ENCODE measurements at regions not wholly inside any gene's neighbourhood (a gene's known extent, or its start where the extent isn't known, plus 50 kb on each side); places are given as distances from the start of the nearest gene placed in this dataset.
"Not testable (repeated sequence)": the region's sequence is repeated elsewhere in the genome, so short reads cannot be mapped to it uniquely, and the experiment has no call there.

- DNase-seq = no peak
Observed at GRCh38 chr5:60487885-60488442, 212.0 kb downstream of the DEPDC1B start.

DNA sequence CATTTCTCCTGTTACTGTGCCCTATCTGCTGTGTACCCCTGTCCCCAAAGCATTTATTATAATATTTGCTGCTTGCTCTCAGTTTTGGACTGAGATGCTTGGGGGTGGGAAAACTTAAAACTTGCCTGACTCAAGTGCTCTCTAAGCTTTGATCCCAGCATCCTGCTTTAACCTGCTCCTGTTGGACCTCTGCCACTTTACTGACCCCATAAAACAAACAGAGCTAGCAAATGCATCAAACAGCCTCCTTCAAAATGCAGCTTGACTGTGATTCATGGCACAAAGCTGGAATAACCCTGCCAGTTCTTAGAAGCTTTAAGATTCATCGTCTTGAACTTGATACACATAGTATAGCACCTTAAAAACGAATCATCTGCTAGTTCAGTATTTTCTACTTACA, 212.5 kb downstream of the DEPDC1B start:
- DNase-seq = no peak

DNA sequence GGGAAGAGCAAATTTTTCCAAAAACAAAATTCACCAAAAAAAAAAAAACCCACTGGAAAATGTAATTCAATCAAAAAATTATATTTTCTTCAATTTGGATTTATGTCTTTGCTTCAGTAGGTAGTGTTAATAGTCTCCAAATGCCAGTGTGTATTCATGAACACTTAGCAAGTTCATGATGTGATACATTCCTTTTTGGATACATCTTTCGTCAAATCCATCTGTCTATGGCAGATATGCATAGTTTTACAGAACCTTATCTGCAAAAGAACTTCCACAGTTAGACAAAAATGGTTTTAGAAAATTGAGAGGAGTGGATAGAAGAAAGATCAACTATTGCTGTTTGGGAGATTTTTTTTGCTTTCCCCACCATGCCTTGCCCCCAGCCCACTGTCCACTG, 214.6 kb downstream of the DEPDC1B start:
- no peak for DNase-seq

GRCh38 chr5:60483050-60483449, 216.9 kb downstream of the DEPDC1B start:
- no peak for DNase-seq

DNA sequence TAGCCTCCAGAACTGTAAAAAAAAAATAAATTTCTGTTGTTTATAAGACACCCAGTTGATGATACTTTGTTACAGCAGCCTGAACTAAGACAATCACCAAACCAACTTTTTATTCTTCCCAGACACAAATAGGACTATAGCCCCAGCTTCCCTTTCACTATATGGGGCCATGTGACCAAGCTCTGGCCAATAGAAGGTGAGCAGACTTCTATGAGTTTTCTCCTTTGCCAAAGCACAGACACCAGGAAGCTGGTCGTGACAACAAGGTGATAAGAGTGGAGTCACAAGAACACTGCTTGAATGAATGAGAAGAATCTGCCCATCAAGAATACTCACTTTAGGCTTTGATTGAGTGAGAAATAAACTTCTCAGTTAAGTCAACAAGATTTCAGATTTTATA, 217.7 kb downstream of the DEPDC1B start:
- no peak for DNase-seq

- DNase-seq = no peak
Observed at GRCh38 chr5:60479542-60479941, 220.4 kb downstream of the DEPDC1B start.

DNA sequence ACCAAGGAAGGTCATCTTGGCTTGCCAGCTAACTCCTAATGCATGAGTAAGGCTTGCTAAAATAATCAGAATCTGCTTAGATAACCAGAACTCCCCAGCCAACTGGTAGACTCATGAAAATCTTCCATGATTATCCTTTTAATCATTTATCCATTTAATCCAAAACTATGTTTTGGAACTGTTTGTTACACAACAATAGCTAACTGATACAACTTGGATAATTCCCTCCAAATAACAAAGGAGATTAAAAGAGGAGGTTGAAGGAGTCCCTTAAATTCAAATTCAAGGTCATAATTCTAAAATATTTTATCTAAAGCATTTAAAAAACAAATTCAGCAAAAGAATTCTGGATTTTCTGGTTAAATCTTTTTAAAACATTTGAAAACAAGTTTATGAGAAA, 222.1 kb downstream of the DEPDC1B start:
- no peak for DNase-seq

DNA sequence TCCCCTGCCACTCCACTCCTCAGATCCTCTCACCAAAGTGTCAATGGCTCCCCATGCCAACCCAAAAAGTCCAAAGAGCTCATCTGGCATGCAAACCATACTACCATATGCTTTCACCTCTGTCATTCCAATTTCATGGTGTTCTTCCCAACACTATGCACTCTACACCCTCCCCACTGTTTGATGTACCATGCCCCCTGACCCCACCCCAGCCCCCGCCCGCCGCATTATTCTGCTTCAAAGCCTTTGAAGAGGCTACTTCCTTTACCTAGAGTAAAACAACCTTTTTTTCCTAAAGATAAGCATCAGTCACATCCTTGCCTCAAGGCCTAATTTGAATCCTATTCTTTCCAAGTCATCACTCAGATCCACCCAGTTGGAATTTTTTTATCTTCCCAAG, 226.3 kb downstream of the DEPDC1B start:
- no peak for DNase-seq

DNA sequence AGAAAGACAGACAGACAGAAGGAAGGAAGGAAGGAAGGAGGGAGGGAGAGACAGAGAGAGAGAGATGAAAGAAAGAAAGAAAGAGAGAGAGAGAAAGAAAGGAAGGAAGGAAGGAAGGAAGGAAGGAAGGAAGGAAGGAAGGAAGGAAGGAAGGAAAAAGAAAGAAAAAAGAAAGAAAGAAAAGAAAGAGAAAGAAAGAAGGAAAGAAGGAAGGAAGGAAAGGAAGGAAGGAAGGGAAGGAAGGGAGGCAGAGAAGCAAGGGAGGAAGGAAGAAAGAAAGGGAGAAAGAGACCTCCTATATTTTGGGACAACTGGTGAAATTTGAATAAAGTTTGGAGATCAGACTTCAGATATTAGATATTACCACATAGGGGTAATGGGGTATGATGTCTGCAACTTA, 226.9 kb downstream of the DEPDC1B start:
- DNase-seq = not testable (repeated sequence)

DNA sequence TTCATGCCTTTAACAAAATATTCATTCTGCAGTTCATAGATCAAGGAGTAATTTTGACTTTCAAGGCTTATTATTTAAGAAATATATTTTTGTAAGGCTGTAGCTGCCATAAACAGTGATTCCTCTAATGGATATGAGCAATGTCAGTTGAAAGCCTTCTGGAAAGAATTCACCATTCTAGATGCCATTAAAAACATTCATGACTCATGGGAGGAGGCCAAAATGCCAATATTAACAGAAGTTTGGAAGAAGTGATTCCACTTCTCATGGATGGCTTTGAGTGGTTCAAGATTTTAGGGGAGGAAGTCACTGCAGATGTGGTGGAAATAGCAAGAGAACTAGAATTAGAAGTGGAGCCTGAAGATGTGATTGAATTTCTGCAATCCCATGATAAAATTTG, 229.1 kb downstream of the DEPDC1B start:
- DNase-seq = no peak

DNA sequence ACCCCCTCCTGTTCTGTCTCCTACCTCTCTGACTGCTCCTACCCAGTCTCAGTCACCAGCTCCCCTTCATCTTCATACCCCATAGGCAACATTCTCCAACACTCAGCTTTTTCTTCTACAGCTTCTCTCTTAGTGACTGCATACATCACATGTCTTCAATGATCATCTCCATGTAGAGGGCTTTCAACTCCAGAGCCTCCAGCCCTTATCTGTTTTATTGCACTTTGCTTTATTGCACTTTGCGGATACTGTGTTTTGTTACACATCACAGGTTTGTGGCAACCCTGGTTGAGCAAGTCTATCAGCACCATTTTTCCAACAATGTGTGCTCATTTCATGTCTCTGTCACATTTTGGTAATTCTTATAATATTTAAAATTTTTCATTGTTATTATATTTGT, 230.7 kb downstream of the DEPDC1B start:
- no peak for DNase-seq

DNA sequence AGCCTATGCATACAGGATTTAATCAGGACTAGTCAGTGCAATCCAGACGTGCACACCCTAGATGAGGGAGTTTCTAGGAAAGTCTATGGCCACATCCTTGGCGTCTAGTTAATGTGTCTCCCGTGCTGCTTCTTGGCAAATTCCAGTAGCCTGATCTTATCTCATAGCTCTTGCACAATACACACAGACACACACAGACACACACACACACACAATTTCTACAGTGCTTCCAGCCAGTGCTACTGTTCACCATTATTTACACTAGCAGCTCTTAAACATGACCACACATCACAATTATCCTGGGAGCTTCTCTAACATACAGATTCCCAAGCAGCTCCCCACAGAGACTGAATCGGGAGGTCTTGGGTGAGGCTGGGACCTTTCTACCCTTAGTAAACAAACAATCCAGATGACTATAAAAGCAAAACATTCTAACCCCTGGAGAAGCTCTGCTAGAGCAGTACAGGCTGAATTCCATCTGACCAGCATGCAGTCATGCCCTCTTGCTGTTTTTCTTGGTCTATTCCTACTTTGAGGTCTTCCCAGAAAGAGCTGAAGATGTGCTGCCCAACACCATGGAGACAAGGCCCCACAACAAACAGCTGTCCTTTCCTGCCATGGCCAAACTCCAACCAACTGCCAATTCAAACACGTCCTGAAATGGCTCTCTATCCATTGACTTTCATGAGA, 236.6 kb downstream of the DEPDC1B start:
- no peak for DNase-seq

DNA sequence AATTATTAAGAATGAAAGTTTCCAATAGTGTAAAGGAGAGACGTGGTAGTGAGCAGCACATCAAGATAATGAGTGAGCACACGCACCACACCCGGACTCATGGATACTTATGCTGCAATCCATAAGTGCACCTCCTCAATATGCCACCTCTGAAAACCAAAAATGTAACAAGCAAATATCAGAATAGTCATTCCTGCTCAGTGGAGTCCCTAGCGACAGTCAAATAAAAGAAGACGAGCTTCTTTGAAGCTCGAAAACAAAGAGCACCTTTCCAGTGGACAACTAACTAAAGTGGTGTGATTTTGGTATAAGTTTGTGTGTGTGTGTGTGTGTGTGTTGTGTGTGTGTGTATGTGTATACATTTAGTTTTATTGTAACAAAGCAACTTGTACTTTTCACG, 241.3 kb downstream of the DEPDC1B start:
- no peak for DNase-seq

- no peak for DNase-seq
Observed at GRCh38 chr5:60457233-60457632, 242.7 kb downstream of the DEPDC1B start.

DNA sequence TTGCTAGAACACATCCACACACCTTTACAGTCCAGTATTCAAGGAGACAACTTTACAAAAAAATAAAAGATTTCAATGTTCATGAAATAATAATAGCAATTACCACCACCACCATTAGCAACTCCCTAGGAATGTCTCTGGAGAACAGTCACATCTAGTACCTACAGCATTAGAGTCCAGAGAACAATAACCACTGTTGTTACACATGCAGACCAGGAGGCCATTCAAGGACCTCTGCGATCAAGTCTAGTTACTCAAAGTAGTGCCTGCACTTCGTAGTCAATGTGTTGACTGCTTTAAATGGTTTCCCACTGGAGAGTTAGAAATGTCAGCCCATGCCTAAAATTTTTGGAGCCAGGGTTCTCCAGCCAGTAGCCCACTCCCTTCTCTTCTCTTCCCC, 244.4 kb downstream of the DEPDC1B start:
- no peak for DNase-seq

GRCh38 chr5:60454277-60454676, 245.7 kb downstream of the DEPDC1B start:
- not testable (repeated sequence) for DNase-seq

- no peak for DNase-seq
Observed at GRCh38 chr5:60453186-60453976, 246.6 kb downstream of the DEPDC1B start.

DNA sequence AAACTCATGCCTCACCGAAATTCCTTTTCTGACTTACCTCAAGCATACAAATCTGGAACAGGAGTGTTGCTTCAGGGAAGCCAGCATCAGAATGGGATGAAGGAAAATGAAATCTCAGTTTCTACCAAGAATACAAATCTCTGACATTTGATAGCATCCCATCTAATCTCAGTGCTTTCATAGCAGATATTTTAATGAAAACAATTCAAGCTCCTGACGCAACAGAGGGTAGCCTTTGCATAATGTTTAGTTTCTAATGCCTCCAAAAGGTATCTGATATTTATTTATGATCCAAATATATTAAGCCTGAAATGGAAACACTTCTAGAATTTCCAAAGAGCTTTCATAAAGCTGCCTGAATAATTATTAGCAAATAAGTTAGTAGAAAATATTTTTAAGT, 251.4 kb downstream of the DEPDC1B start:
- no peak for DNase-seq

DNA sequence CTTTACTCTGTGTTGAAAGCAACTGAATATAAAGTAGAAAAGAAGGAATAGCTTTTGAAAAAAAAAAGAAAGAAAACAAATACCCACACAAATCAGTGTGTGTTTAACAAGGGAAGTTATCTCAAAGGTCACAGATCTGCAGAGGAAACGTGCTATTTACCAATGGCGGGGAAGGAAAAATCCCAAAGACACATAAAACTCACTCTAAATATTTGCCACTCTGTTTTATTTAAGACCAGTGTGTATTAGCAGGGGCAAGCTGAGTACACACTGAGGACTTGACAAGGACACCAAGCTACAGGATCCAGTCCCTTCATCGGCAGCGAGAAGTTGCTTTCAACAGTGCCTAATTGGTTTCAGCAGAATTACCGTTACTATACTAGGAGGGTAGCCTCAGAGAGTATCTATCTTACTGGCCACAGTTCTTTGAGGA, 252.5 kb downstream of the DEPDC1B start:
- DNase-seq = no peak

GRCh38 chr5:60446917-60447316, 253.0 kb downstream of the DEPDC1B start:
- no peak for DNase-seq

- no peak for DNase-seq
Observed at GRCh38 chr5:60445921-60446320, 254.0 kb downstream of the DEPDC1B start.

GRCh38 chr5:60445427-60445826, 254.5 kb downstream of the DEPDC1B start:
- DNase-seq = no peak

DNA sequence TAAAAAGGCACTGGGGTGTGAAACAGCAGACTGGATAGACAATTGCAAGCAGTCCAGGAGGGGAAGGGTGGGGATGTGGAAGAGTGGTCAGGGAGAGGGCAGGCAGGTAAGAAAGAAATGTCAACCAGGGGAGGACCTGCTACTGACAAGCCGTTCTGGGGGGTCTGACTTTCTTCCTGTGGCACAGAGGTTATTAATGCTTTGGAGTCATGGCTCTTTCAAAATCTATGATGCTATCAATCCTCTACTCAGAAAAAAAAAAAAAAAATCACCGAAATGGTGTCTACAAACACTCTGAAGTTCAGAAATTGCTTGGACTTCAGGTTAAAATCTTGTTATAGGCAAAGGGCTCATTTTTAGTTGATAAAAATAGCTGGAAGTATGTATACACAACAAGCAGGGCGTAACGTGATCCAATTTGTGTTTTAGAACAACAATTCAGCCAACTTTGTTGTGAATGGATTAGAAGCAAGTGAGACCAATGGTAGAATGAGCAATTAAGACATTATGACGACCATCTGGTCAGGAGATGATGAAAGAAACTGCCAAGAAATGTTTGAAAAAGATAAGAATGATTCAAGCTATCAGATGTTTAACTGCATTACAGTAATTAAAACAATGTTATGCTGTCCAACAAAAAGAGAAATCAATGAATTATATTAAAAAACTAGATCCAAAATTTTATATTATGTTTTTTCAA, 255.2 kb downstream of the DEPDC1B start:
- no peak for DNase-seq

GRCh38 chr5:60439552-60439951, 260.4 kb downstream of the DEPDC1B start:
- no peak for DNase-seq

Measured in GDM1 (cell line).